ENCODE measurements at regions not wholly inside any gene's neighbourhood (a gene's known extent, or its start where the extent isn't known, plus 50 kb on each side); places are given as distances from the start of the nearest gene placed in this dataset.

- intact Hi-C loops (cut with DNase I) = loop anchor here in 1 of 4 donors (10.0 kb wide), 1 partner anchor 53 kb away; no protein-coding TSS in a partner anchor
- ATAC-seq (peak; percentile 74 to 80), DNase-seq (no peak)
- H3K9me3 ChIP-seq (ENCODE audit: control insufficient read depth, low read length) = no peaks in the 10 kb centered on the region
- 66% methylated on average over 9 of the region's 9 CpGs for WGBS
- H3K27me3 ChIP-seq (ENCODE audit: control insufficient read depth, insufficient read depth) = no peaks in the 10 kb centered on the region
- H3K27ac ChIP-seq (ENCODE audit: low read length) = peak overlapping the region; percentile 62
- H3K4me3 ChIP-seq (ENCODE audit: low read length) = no peak overlapping the region
- H3K4me1 ChIP-seq (ENCODE audit: control insufficient read depth, insufficient read depth, low read length) = no peaks in the 10 kb centered on the region
These were observed 78.0 kb upstream of the NHSL1 start for GRCh38 chr6:138577151-138577915.

- no peak overlapping the region for H3K4me3 ChIP-seq (ENCODE audit: low read length)
- no peaks in the 10 kb centered on the region for H3K4me1 ChIP-seq (ENCODE audit: control insufficient read depth, insufficient read depth, low read length)
- intact Hi-C loops (cut with DNase I) = no loop called here
- DNase-seq = no peak
- H3K27me3 ChIP-seq (ENCODE audit: control insufficient read depth, insufficient read depth) = no peaks in the 10 kb centered on the region
- H3K9me3 ChIP-seq (ENCODE audit: control insufficient read depth, low read length) = no peaks in the 10 kb centered on the region
- no peak for ATAC-seq
- WGBS = 88% methylated on average over 4 of the region's 4 CpGs
- no peak overlapping the region for H3K27ac ChIP-seq (ENCODE audit: low read length)
These were observed 80.7 kb upstream of the NHSL1 start for GRCh38 chr6:138580040-138580439.

- no peaks in the 10 kb centered on the region for H3K9me3 ChIP-seq (ENCODE audit: control insufficient read depth, low read length)
- H3K27me3 ChIP-seq (ENCODE audit: control insufficient read depth, insufficient read depth) = no peaks in the 10 kb centered on the region
- H3K4me1 ChIP-seq (ENCODE audit: control insufficient read depth, insufficient read depth, low read length) = no peaks in the 10 kb centered on the region
- WGBS = 91% methylated on average over 6 of the region's 6 CpGs
- no peak for ATAC-seq
- H3K27ac ChIP-seq (ENCODE audit: low read length) = no peak overlapping the region
- no peak overlapping the region for H3K4me3 ChIP-seq (ENCODE audit: low read length)
- intact Hi-C loops (cut with DNase I) = no loop called here
- no peak for DNase-seq
These were observed 81.5 kb upstream of the NHSL1 start for GRCh38 chr6:138580801-138581200.

GRCh38 chr6:138582573-138582972 lies 83.3 kb upstream of the NHSL1 start:
- ATAC-seq (no peak), DNase-seq (no peak)
- H3K27me3 ChIP-seq (ENCODE audit: control insufficient read depth, insufficient read depth) = no peaks in the 10 kb centered on the region
- no peaks in the 10 kb centered on the region for H3K4me1 ChIP-seq (ENCODE audit: control insufficient read depth, insufficient read depth, low read length)
- 93% methylated on average over 4 of the region's 4 CpGs for WGBS
- intact Hi-C loops (cut with DNase I) = no loop called here
- no peak overlapping the region for H3K4me3 ChIP-seq (ENCODE audit: low read length)
- no peaks in the 10 kb centered on the region for H3K9me3 ChIP-seq (ENCODE audit: control insufficient read depth, low read length)
- no peak overlapping the region for H3K27ac ChIP-seq (ENCODE audit: low read length)

GRCh38 chr6:138586638-138587037 lies 87.3 kb upstream of the NHSL1 start:
- WGBS = 92% methylated on average over 5 of the region's 5 CpGs
- no peaks in the 10 kb centered on the region for H3K4me1 ChIP-seq (ENCODE audit: control insufficient read depth, insufficient read depth, low read length)
- DNase-seq (no peak), ATAC-seq (no peak)
- H3K4me3 ChIP-seq (ENCODE audit: low read length) = no peak overlapping the region
- intact Hi-C loops (cut with DNase I) = loop anchor here in 3 of 4 donors (5.0 kb wide), 2 partner anchors 159 to 181 kb away; no protein-coding TSS in a partner anchor
- H3K27ac ChIP-seq (ENCODE audit: low read length) = no peak overlapping the region
- no peaks in the 10 kb centered on the region for H3K27me3 ChIP-seq (ENCODE audit: control insufficient read depth, insufficient read depth)
- H3K9me3 ChIP-seq (ENCODE audit: control insufficient read depth, low read length) = no peaks in the 10 kb centered on the region

GRCh38 chr6:138588805-138589434 lies 89.6 kb upstream of the NHSL1 start:
- H3K9me3 ChIP-seq (ENCODE audit: control insufficient read depth, low read length) = no peaks in the 10 kb centered on the region
- H3K4me1 ChIP-seq (ENCODE audit: control insufficient read depth, insufficient read depth, low read length) = no peaks in the 10 kb centered on the region
- peak in 2 of 3 donors; percentile 47 to 77 for DNase-seq
- peak; percentile 53 to 56 for ATAC-seq
- WGBS = 44% methylated on average over 13 of the region's 13 CpGs
- no peak overlapping the region for H3K27ac ChIP-seq (ENCODE audit: low read length)
- no peak overlapping the region for H3K4me3 ChIP-seq (ENCODE audit: low read length)
- intact Hi-C loops (cut with DNase I) = loop anchor here in 3 of 4 donors (5.0 kb wide), 2 partner anchors 162 to 178 kb away; no protein-coding TSS in a partner anchor
- H3K27me3 ChIP-seq (ENCODE audit: control insufficient read depth, insufficient read depth) = no peaks in the 10 kb centered on the region

- intact Hi-C loops (cut with DNase I) = loop anchor here (2.0 to 10.0 kb wide), 6 partner anchors 162 to 479 kb away; no protein-coding TSS in a partner anchor
- DNase-seq (peak in 2 of 3 donors; percentile 33 to 70), ATAC-seq (peak; percentile 54 to 56)
- H3K9me3 ChIP-seq (ENCODE audit: control insufficient read depth, low read length) = no peaks in the 10 kb centered on the region
- no peaks in the 10 kb centered on the region for H3K27me3 ChIP-seq (ENCODE audit: control insufficient read depth, insufficient read depth)
- H3K4me3 ChIP-seq (ENCODE audit: low read length) = no peak overlapping the region
- WGBS = 11% methylated on average over 3 of the region's 3 CpGs
- H3K27ac ChIP-seq (ENCODE audit: low read length) = no peak overlapping the region
- H3K4me1 ChIP-seq (ENCODE audit: control insufficient read depth, insufficient read depth, low read length) = no peaks in the 10 kb centered on the region
These were observed 91.8 kb upstream of the NHSL1 start for GRCh38 chr6:138590796-138591709.

GRCh38 chr6:138592749-138593123 lies 93.4 kb upstream of the NHSL1 start:
- H3K4me3 ChIP-seq (ENCODE audit: low read length) = no peak overlapping the region
- ATAC-seq = no peak
- H3K27me3 ChIP-seq (ENCODE audit: control insufficient read depth, insufficient read depth) = no peaks in the 10 kb centered on the region
- intact Hi-C loops (cut with DNase I) = loop anchor here (5.0 to 10.0 kb wide), 5 partner anchors 165 to 480 kb away; no protein-coding TSS in a partner anchor
- no peaks in the 10 kb centered on the region for H3K9me3 ChIP-seq (ENCODE audit: control insufficient read depth, low read length)
- DNase-seq = no peak
- WGBS = 37% methylated on average over 1 of the region's 1 CpG
- no peaks in the 10 kb centered on the region for H3K4me1 ChIP-seq (ENCODE audit: control insufficient read depth, insufficient read depth, low read length)
- H3K27ac ChIP-seq (ENCODE audit: low read length) = no peak overlapping the region

GRCh38 chr6:138593124-138593877 lies 94.0 kb upstream of the NHSL1 start:
- Histone ChIP-seq H3K4me3 (ENCODE audit: low read length) (no peak overlapping the region), H3K27me3 (ENCODE audit: control insufficient read depth, insufficient read depth) (no peaks in the 10 kb centered on the region)
- WGBS = 24% methylated on average over 12 of the region's 12 CpGs

More at GRCh38 chr6:138593124-138593877, 94.0 kb upstream of the NHSL1 start:
- peak overlapping the region; percentile 72 for H3K27ac ChIP-seq (ENCODE audit: low read length)
- H3K4me1 ChIP-seq (ENCODE audit: control insufficient read depth, insufficient read depth, low read length) = no peaks in the 10 kb centered on the region
- peak; percentile 93 to 96 for ATAC-seq
- DNase-seq = peak; percentile 53 to 61 (median 56)
- intact Hi-C loops (cut with DNase I) = loop anchor here (5.0 to 10.0 kb wide), 5 partner anchors 166 to 481 kb away; no protein-coding TSS in a partner anchor
- H3K9me3 ChIP-seq (ENCODE audit: control insufficient read depth, low read length) = no peaks in the 10 kb centered on the region

All from right cardiac atrium (tissue), 5 donors.